H9 (cell line): ENCODE measurements at regions not wholly inside any gene's neighbourhood (a gene's known extent, or its start where the extent isn't known, plus 50 kb on each side); places are given as distances from the start of the nearest gene placed in this dataset.

Source experiments
- DNase-seq: peaks from one replicate; pipeline ENCODE4 v3.0.0-alpha.2; 2017
- H2AFZ ChIP-seq: one replicate; pipeline ENCODE4 v1.6.1; 2013; ENCODE audit warnings: mild to moderate bottlenecking, low read length, control low read depth, moderate library complexity
- H2AK5ac ChIP-seq: 2 replicates; pipeline ENCODE4 v1.6.1; 2013; ENCODE audit warnings: low read length, control low read depth, mixed read lengths; ENCODE audit not compliant: insufficient read length
- H2BK120ac ChIP-seq: one replicate; pipeline ENCODE4 v1.6.1; 2013; ENCODE audit warnings: low read depth, mild to moderate bottlenecking, low read length, control low read depth, inconsistent platforms; ENCODE audit not compliant: poor library complexity, severe bottlenecking
- H2BK12ac ChIP-seq: 2 replicates; pipeline ENCODE4 v1.6.1; 2013; ENCODE audit warnings: low read length, control low read depth, mixed read lengths, low read depth; ENCODE audit not compliant: insufficient read length
- H2BK15ac ChIP-seq: 2 replicates; pipeline ENCODE4 v1.6.1; 2013; ENCODE audit warnings: low read depth, low read length, control low read depth
- H2BK20ac ChIP-seq: one replicate; pipeline ENCODE4 v1.6.1; 2013; ENCODE audit warnings: low read depth, mild to moderate bottlenecking, low read length, control low read depth, inconsistent platforms; ENCODE audit not compliant: poor library complexity, severe bottlenecking
- H2BK5ac ChIP-seq: 2 replicates; pipeline ENCODE4 v1.6.1; 2013; ENCODE audit warnings: low read length, control low read depth, mixed read lengths; ENCODE audit not compliant: insufficient read length
- H3K14ac ChIP-seq: 2 replicates; pipeline ENCODE4 v1.6.1; 2013; ENCODE audit warnings: low read length, control low read depth; ENCODE audit not compliant: insufficient read depth
- H3K18ac ChIP-seq: 2 replicates; pipeline ENCODE4 v1.6.1; 2013; ENCODE audit warnings: low read depth, mild to moderate bottlenecking, mixed read lengths, low read length, control low read depth; ENCODE audit not compliant: insufficient read length
- H3K23ac ChIP-seq: 2 replicates; pipeline ENCODE4 v1.6.1; 2013; ENCODE audit warnings: low read length, control low read depth, mixed read lengths, low read depth; ENCODE audit not compliant: insufficient read length
- H3K23me2 ChIP-seq: 2 replicates; pipeline ENCODE4 v1.6.1; 2013; ENCODE audit warnings: low read depth, mild to moderate bottlenecking, mixed read lengths, low read length, control low read depth; ENCODE audit not compliant: insufficient read length, poor library complexity, severe bottlenecking
- H3K27ac ChIP-seq: 2 replicates; pipeline ENCODE4 v1.5.1; 2013; ENCODE audit warnings: low read length, control low read depth, mixed read lengths, low read depth; ENCODE audit not compliant: insufficient read length
- H3K27me3 ChIP-seq: 2 replicates; pipeline ENCODE4 v1.6.1; 2013; ENCODE audit warnings: low read length, control low read depth, inconsistent platforms; ENCODE audit not compliant: insufficient read depth
- H3K4ac ChIP-seq: 2 replicates; pipeline ENCODE4 v1.6.1; 2013; ENCODE audit warnings: low read depth, mild to moderate bottlenecking, control low read depth, inconsistent platforms, low read length, moderate library complexity
- H3K4me1 ChIP-seq: 2 replicates; pipeline ENCODE4 v1.6.1; 2013; ENCODE audit warnings: low read length, control low read depth, inconsistent platforms; ENCODE audit not compliant: insufficient read depth
- H3K4me2 ChIP-seq: 2 replicates; pipeline ENCODE4 v1.6.1; 2013; ENCODE audit warnings: low read length, control low read depth, mixed read lengths; ENCODE audit not compliant: insufficient read length, insufficient read depth
- H3K56ac ChIP-seq: 2 replicates; pipeline ENCODE4 v1.6.1; 2013; ENCODE audit warnings: low read depth, mild to moderate bottlenecking, mixed read lengths, low read length, control low read depth; ENCODE audit not compliant: insufficient read length
- H3K79me1 ChIP-seq: 2 replicates; pipeline ENCODE4 v1.6.1; 2013; ENCODE audit warnings: low read depth, mild to moderate bottlenecking, moderate library complexity, low read length, control low read depth, inconsistent platforms; ENCODE audit not compliant: insufficient read depth, poor library complexity, severe bottlenecking
- H3K79me2 ChIP-seq: 2 replicates; pipeline ENCODE4 v1.6.1; 2013; ENCODE audit warnings: low read length, control low read depth, inconsistent platforms; ENCODE audit not compliant: insufficient read depth
- H3K9ac ChIP-seq: 2 replicates; pipeline ENCODE4 v1.6.1; 2013; ENCODE audit warnings: low read length, control low read depth, mixed read lengths; ENCODE audit not compliant: insufficient read length; ENCODE audit errors: extremely low read depth
- H3K9me3 ChIP-seq: one replicate; pipeline ENCODE4 v1.6.1; 2013; ENCODE audit warnings: low read depth, low read length, inconsistent platforms; ENCODE audit not compliant: control insufficient read depth
- H3T11ph ChIP-seq: one replicate; pipeline ENCODE4 v1.6.1; 2013; ENCODE audit warnings: mild to moderate bottlenecking, low read length, control low read depth, inconsistent platforms
- H4K20me1 ChIP-seq: one replicate; pipeline ENCODE4 v1.6.1; 2013; ENCODE audit not compliant: control insufficient read depth, insufficient read length, insufficient read depth
- H4K5ac ChIP-seq: 2 replicates; pipeline ENCODE4 v1.6.1; 2013; ENCODE audit warnings: low read depth, mild to moderate bottlenecking, mixed read lengths, low read length, control low read depth; ENCODE audit not compliant: insufficient read length
- H4K8ac ChIP-seq: replicated peaks from 2 replicates; pipeline ENCODE4 v1.6.1; 2013; ENCODE audit warnings: low read length, control low read depth, mixed read lengths, low read depth; ENCODE audit not compliant: insufficient read length
- H4K91ac ChIP-seq: 2 replicates; pipeline ENCODE4 v1.6.1; 2013; ENCODE audit warnings: low read depth, mild to moderate bottlenecking, moderate library complexity, mixed read lengths, low read length, control low read depth; ENCODE audit not compliant: insufficient read length
- H3K27ac Mint-ChIP-seq, 3 experiments: 2 replicates in 2 of 3; 3 replicates in 1 of 3; pipeline ENCODE4 v1.8.0; 2020 to 2021; ENCODE audit warnings: mixed read lengths in 3 of 3, mild to moderate bottlenecking in 1 of 3, moderate library complexity in 1 of 3
- H3K27me3 Mint-ChIP-seq: 2 replicates; pipeline ENCODE4 v1.8.0; 2021; ENCODE audit warnings: low read depth, mild to moderate bottlenecking, moderate library complexity, mixed read lengths
- H3K36me3 Mint-ChIP-seq, 3 experiments: 2 replicates in 2 of 3; 3 replicates in 1 of 3; pipeline ENCODE4 v1.8.0; 2020 to 2021; ENCODE audit warnings: low read depth in 3 of 3, mixed read lengths in 3 of 3; ENCODE audit not compliant: insufficient read depth in 1 of 3
- H3K4me1 Mint-ChIP-seq, 2 experiments: 2 replicates each; pipeline ENCODE4 v1.8.0; 2020; ENCODE audit warnings: mixed read lengths in 2 of 2
- H3K4me3 Mint-ChIP-seq, 2 experiments: 2 replicates in 1 of 2; 3 replicates in 1 of 2; pipeline ENCODE4 v1.8.0; 2020 to 2021; ENCODE audit warnings: mild to moderate bottlenecking in 2 of 2, mixed read lengths in 2 of 2, moderate library complexity in 1 of 2
- H3K9me3 Mint-ChIP-seq, 2 experiments: 2 replicates in 1 of 2; 3 replicates in 1 of 2; pipeline ENCODE4 v1.8.0; 2020; ENCODE audit warnings: mild to moderate bottlenecking in 2 of 2, mixed read lengths in 2 of 2, moderate library complexity in 1 of 2
- CTCF ChIP-seq: fragments of 200-600 bp; sonication (generic); conservative IDR thresholded peaks from 3 replicates; pipeline ENCODE4 v1.8.0; 2021; ENCODE audit warnings: antibody characterized with exemption, mild to moderate bottlenecking
- WGBS: extraction: QIAGEN DNeasy Blood & Tissue Kit; methylation state at CpG from one replicate; pipeline ENCODE4 v1.1.7; 2013; ENCODE audit warnings: missing lambda C conversion rate, low lambda C conversion rate, mixed read lengths; ENCODE audit not compliant: insufficient read length; ENCODE audit errors: extremely low coverage; 5-methylcytosine and 5-hydroxymethylcytosine counted together

- Histone ChIP-seq H3K4me1 (0 out of 2 replicates have a peak, but pooled peaks cover 2% of the 10 kb centered on the region), H4K20me1 (no peaks in the 10 kb centered on the region), H3K14ac (no peak overlapping the region), H3K56ac (no peak overlapping the region), H3K27ac (no peak overlapping the region), H2BK5ac (no peak overlapping the region), H2BK20ac (no peak overlapping the region), H2AK5ac (no peak overlapping the region), H3K9ac (no peak overlapping the region), H3T11ph (no peak overlapping the region), H3K18ac (no peak overlapping the region), H2BK12ac (no peak overlapping the region), H2AFZ (no peak overlapping the region), H3K27me3 (no peaks in the 10 kb centered on the region; the same call in 1 of the 2 replicates), H3K79me1 (no peaks in the 10 kb centered on the region), H4K5ac (no peak overlapping the region), H3K4me2 (no peak overlapping the region), H3K23ac (no peak overlapping the region), H4K8ac (no peak overlapping the region), H3K9me3 (no peaks in the 10 kb centered on the region), H3K79me2 (no peaks in the 10 kb centered on the region), H2BK120ac (no peak overlapping the region), H2BK15ac (no peak overlapping the region), H4K91ac (no peak overlapping the region), H3K23me2 (no peaks in the 10 kb centered on the region), H3K4ac (no peak overlapping the region)
- Mint-ChIP-seq H3K4me3 (no peak overlapping the region), H3K9me3 (no peaks in the 10 kb centered on the region), H3K27ac (no peak overlapping the region), H3K27me3 (peaks cover 47% of the 10 kb centered on the region), H3K36me3 (no peaks in the 10 kb centered on the region), H3K4me1 (peaks cover 24 to 42% of the 10 kb centered on the region in 2 experiments)
- no peak for DNase-seq
- no peak for TF ChIP-seq CTCF
- WGBS: no CpG with 5 or more reads among the region's 10 CpGs
Measured at GRCh38 chr1:8218351-8219092, 99.4 kb upstream of the SLC45A1 start.
